ACC112 (cell line): ENCODE measurements at regions not wholly inside any gene's neighbourhood (a gene's known extent, or its start where the extent isn't known, plus 50 kb on each side); places are given as distances from the start of the nearest gene placed in this dataset.

Source experiments
- H2AFZ ChIP-seq: fragments of 200-600 bp; sonication (generic); one replicate; pipeline ENCODE4 v1.6.0; 2017; ENCODE audit warnings: antibody characterized with exemption, low read length; ENCODE audit not compliant: unreplicated experiment
- H3K27ac ChIP-seq: fragments of 200-600 bp; sonication (generic); 2 replicates; pipeline ENCODE4 v1.5.1; 2014; ENCODE audit warnings: low read depth, mild to moderate bottlenecking, antibody characterized with exemption, low read length, moderate library complexity
- H3K27me3 ChIP-seq: fragments of 200-600 bp; sonication (generic); 2 replicates; pipeline ENCODE4 v1.6.1; 2014; ENCODE audit warnings: mild to moderate bottlenecking, antibody characterized with exemption, low read length, moderate library complexity, mixed read lengths; ENCODE audit not compliant: insufficient read depth
- H3K36me3 ChIP-seq: fragments of 200-600 bp; sonication (generic); 2 replicates; pipeline ENCODE4 v1.6.1; 2016; ENCODE audit warnings: mild to moderate bottlenecking, antibody characterized with exemption, low read length, moderate library complexity, mixed read lengths; ENCODE audit not compliant: insufficient read depth
- H3K4me1 ChIP-seq: fragments of 200-600 bp; sonication (generic); one replicate; pipeline ENCODE4 v1.6.1; 2016; ENCODE audit warnings: low read length, mixed read lengths; ENCODE audit not compliant: insufficient read depth, unreplicated experiment, control insufficient read depth
- H3K4me3 ChIP-seq: fragments of 200-600 bp; sonication (generic); 2 replicates; pipeline ENCODE4 v1.5.1; 2014; ENCODE audit warnings: mild to moderate bottlenecking, low read depth, low read length
- H3K79me2 ChIP-seq: fragments of 200-600 bp; sonication (generic); one replicate; pipeline ENCODE4 v1.6.0; 2016; ENCODE audit warnings: low read length; ENCODE audit not compliant: control insufficient read depth, unreplicated experiment, insufficient read depth

GRCh38 chr4:3364634-3365314 is 72.0 kb downstream of the RGS12 start:
- Histone ChIP-seq H3K4me1 (peaks cover 12% of the 10 kb centered on the region), H3K27me3 (no peaks in the 10 kb centered on the region), H3K79me2 (no peaks in the 10 kb centered on the region), H2AFZ (no peak overlapping the region), H3K27ac (no peak overlapping the region), H3K4me3 (no peak overlapping the region), H3K36me3 (no peaks in the 10 kb centered on the region)

GRCh38 chr4:3365326-3365725 is 72.5 kb downstream of the RGS12 start:
- H3K4me1 ChIP-seq: peaks cover 16% of the 10 kb centered on the region

GRCh38 chr4:3365871-3366842 is 73.3 kb downstream of the RGS12 start:
- Histone ChIP-seq H3K27me3 (no peaks in the 10 kb centered on the region), H3K4me3 (no peak overlapping the region), H3K27ac (no peak overlapping the region), H3K79me2 (no peaks in the 10 kb centered on the region), H3K4me1 (peaks cover 20% of the 10 kb centered on the region), H3K36me3 (no peaks in the 10 kb centered on the region), H2AFZ (no peak overlapping the region)

More at GRCh38 chr4:3365326-3365725, 72.5 kb downstream of the RGS12 start:
- no peak overlapping the region for H2AFZ ChIP-seq
- H3K27me3 ChIP-seq: no peaks in the 10 kb centered on the region
- no peaks in the 10 kb centered on the region for H3K36me3 ChIP-seq
- no peak overlapping the region for H3K27ac ChIP-seq
- H3K79me2 ChIP-seq: no peaks in the 10 kb centered on the region
- no peak overlapping the region for H3K4me3 ChIP-seq

- no peaks in the 10 kb centered on the region for H3K36me3 ChIP-seq
- H3K27me3 ChIP-seq: no peaks in the 10 kb centered on the region
- H3K4me3 ChIP-seq: no peak overlapping the region
- no peak overlapping the region for H3K27ac ChIP-seq
- H3K4me1 ChIP-seq: peaks cover 21% of the 10 kb centered on the region
- H2AFZ ChIP-seq: no peak overlapping the region
- H3K79me2 ChIP-seq: no peaks in the 10 kb centered on the region
These were observed 74.3 kb downstream of the RGS12 start for GRCh38 chr4:3366893-3367775.

- no peaks in the 10 kb centered on the region for H3K27me3 ChIP-seq
- no peak overlapping the region for H2AFZ ChIP-seq
- H3K27ac ChIP-seq: no peak overlapping the region
- no peaks in the 10 kb centered on the region for H3K36me3 ChIP-seq
- no peaks in the 10 kb centered on the region for H3K79me2 ChIP-seq
- H3K4me3 ChIP-seq: no peak overlapping the region
- peaks cover 21% of the 10 kb centered on the region for H3K4me1 ChIP-seq
These were observed 73.9 kb upstream of the HGFAC start for GRCh38 chr4:3367866-3368265.

- no peaks in the 10 kb centered on the region for H3K27me3 ChIP-seq
- H3K27ac ChIP-seq: no peak overlapping the region
- no peak overlapping the region for H3K4me3 ChIP-seq
- peaks cover 21% of the 10 kb centered on the region for H3K4me1 ChIP-seq
- H3K79me2 ChIP-seq: no peaks in the 10 kb centered on the region
- H3K36me3 ChIP-seq: no peaks in the 10 kb centered on the region
- H2AFZ ChIP-seq: no peak overlapping the region
These were observed 73.4 kb upstream of the HGFAC start for GRCh38 chr4:3368334-3368733.

GRCh38 chr4:3368841-3369760 is 72.7 kb upstream of the HGFAC start:
- H3K27ac ChIP-seq: peak overlapping the region; percentile 38
- H3K4me3 ChIP-seq: peak overlapping the region; percentile 65

GRCh38 chr4:3369781-3370674 is 71.7 kb upstream of the HGFAC start:
- Histone ChIP-seq H3K27ac (peak overlapping the region; percentile 42), H3K27me3 (no peaks in the 10 kb centered on the region), H2AFZ (peak overlapping the region; percentile 26), H3K4me3 (peak overlapping the region; percentile 65), H3K4me1 (peaks cover 21% of the 10 kb centered on the region), H3K36me3 (no peaks in the 10 kb centered on the region), H3K79me2 (no peaks in the 10 kb centered on the region)

More at GRCh38 chr4:3368841-3369760, 72.7 kb upstream of the HGFAC start:
- no peaks in the 10 kb centered on the region for H3K79me2 ChIP-seq
- H3K27me3 ChIP-seq: no peaks in the 10 kb centered on the region
- H2AFZ ChIP-seq: peak overlapping the region; percentile 9
- peaks cover 21% of the 10 kb centered on the region for H3K4me1 ChIP-seq
- no peaks in the 10 kb centered on the region for H3K36me3 ChIP-seq
